Breast epithelium (tissue), 4 donors: ENCODE measurements at regions not wholly inside any gene's neighbourhood (a gene's known extent, or its start where the extent isn't known, plus 50 kb on each side); places are given as distances from the start of the nearest gene placed in this dataset.

ENCODE experiments used
- DNase-seq, 2 donors: peaks; one replicate each; pipeline ENCODE4 v3.0.0-alpha.2; 2019; ENCODE audit warnings: low spot score in 2 of 2
- H3K27ac ChIP-seq, 2 donors: fragments of 200-600 bp; sonication (generic) in 1 of 2; one replicate each; pipeline ENCODE4 v1.5.1; 2016 to 2019; ENCODE audit warnings: mild to moderate bottlenecking in 1 of 2
- H3K27me3 ChIP-seq, 2 donors: fragments of 200-600 bp; sonication (generic) in 1 of 2; one replicate each; pipeline versions ENCODE4 v1.5.1 to v1.6.0; 2017 to 2019; ENCODE audit warnings: control low read depth in 1 of 2, mild to moderate bottlenecking in 1 of 2
- H3K36me3 ChIP-seq: fragments of 200-600 bp; one replicate; pipeline ENCODE4 v1.5.1; 2019
- H3K4me1 ChIP-seq, 2 donors: fragments of 200-600 bp; sonication (generic); one replicate each; pipeline ENCODE4 v1.5.1; 2016 to 2019; ENCODE audit warnings: control low read depth in 1 of 2
- H3K4me3 ChIP-seq, 3 donors: fragments of 200-600 bp; sonication (generic); 1 replicate in 2 of 3; 2 replicates in 1 of 3; pipeline ENCODE4 v1.5.1; 2016 to 2019; ENCODE audit warnings: mild to moderate bottlenecking in 3 of 3, moderate library complexity in 2 of 3
- H3K9me3 ChIP-seq, 2 donors: fragments of 200-600 bp; sonication (generic) in 1 of 2; one replicate each; pipeline ENCODE4 v1.5.1; 2016 to 2019; ENCODE audit warnings: control low read depth in 1 of 2
- CTCF ChIP-seq, 3 donors: fragments of 450-650 bp; IDR thresholded peaks; one replicate each; pipeline ENCODE4 v1.5.1; 2016 to 2017; ENCODE audit warnings: antibody characterized with exemption in 3 of 3, mild to moderate bottlenecking in 3 of 3, moderate library complexity in 3 of 3
- POLR2A ChIP-seq: fragments of 450-650 bp; IDR thresholded peaks from one replicate; pipeline ENCODE4 v1.6.1; 2016; ENCODE audit warnings: antibody characterized with exemption, mild to moderate bottlenecking, moderate library complexity
- POLR2AphosphoS5 ChIP-seq, 3 donors: sonication (generic); formaldehyde crosslinking; IDR thresholded peaks; one replicate each; pipeline ENCODE4 v1.6.1; 2017; ENCODE audit warnings: antibody characterized with exemption in 3 of 3
- intact Hi-C: fragments of 100-400 bp; cut with DNase I; formaldehyde crosslinking; loops from one replicate; pipeline ENCODE4 v1.15.1; 2023; ENCODE audit warnings: low total_unique reads

- Histone ChIP-seq H3K4me1 (no peaks in the 10 kb centered on the region), H3K9me3 (peaks cover 6 to 13% of the 10 kb centered on the region in 2 donors), H3K27me3 (no peaks in the 10 kb centered on the region), H3K36me3 (peaks cover 6% of the 10 kb centered on the region), H3K4me3 (no peak overlapping the region), H3K27ac (no peak overlapping the region)
- TF ChIP-seq CTCF (IDR thresholded peaks at IDR 0.05) (no peak), POLR2A (no peak), POLR2AphosphoS5 (IDR thresholded peaks at IDR 0.05) (no peak)
- DNase-seq, result no peak
- intact Hi-C loops, result no loop called here
Observed at GRCh38 chr13:71056581-71056980, 810.4 kb downstream of the DACH1 start.

- Histone ChIP-seq H3K4me1 (no peaks in the 10 kb centered on the region), H3K9me3 (peaks cover 6 to 13% of the 10 kb centered on the region in 2 donors), H3K4me3 (no peak overlapping the region), H3K36me3 (peaks cover 6% of the 10 kb centered on the region), H3K27ac (no peak overlapping the region), H3K27me3 (no peaks in the 10 kb centered on the region)
- intact Hi-C loops, result no loop called here
- TF ChIP-seq POLR2A, result no peak
- no peak for TF ChIP-seq CTCF (IDR thresholded peaks at IDR 0.05)
- no peak for TF ChIP-seq POLR2AphosphoS5 (IDR thresholded peaks at IDR 0.05)
- DNase-seq, result no peak
Observed at GRCh38 chr13:71055644-71056043, 811.4 kb downstream of the DACH1 start.

DNA sequence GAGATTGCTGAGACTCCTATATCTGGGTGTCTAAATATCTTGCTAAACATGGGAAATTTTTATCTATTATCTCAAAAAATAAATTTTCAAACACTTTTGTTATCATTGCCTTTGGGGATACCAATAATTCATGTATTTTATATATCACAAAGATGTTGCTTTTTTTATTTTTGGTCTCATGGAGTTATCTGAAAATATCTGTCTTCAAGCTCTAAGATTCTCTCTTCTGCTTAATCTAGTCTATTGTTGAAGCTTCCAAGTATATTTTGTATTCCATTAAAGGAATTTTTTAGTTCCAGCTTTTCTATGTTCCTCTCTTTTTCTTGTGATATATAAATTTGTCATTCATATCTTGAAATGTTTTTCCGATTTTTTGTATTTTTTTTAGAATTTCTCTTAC is 812.0 kb downstream of the DACH1 start:
- Histone ChIP-seq H3K9me3 (peaks cover 6 to 13% of the 10 kb centered on the region in 2 donors), H3K4me3 (no peak overlapping the region), H3K27ac (no peak overlapping the region), H3K36me3 (peaks cover 6% of the 10 kb centered on the region), H3K27me3 (no peaks in the 10 kb centered on the region), H3K4me1 (no peaks in the 10 kb centered on the region)
- TF ChIP-seq POLR2AphosphoS5 (IDR thresholded peaks at IDR 0.05) (no peak), CTCF (IDR thresholded peaks at IDR 0.05) (no peak), POLR2A (no peak)
- intact Hi-C loops, result no loop called here
- no peak for DNase-seq

GRCh38 chr13:71054358-71054757 is 812.6 kb downstream of the DACH1 start:
- no peaks in the 10 kb centered on the region for H3K36me3 ChIP-seq
- no peaks in the 10 kb centered on the region for H3K27me3 ChIP-seq
- intact Hi-C loops, result no loop called here
- H3K4me3 ChIP-seq, result no peak overlapping the region
- no peak overlapping the region for H3K27ac ChIP-seq
- peaks cover 6 to 13% of the 10 kb centered on the region in 2 donors for H3K9me3 ChIP-seq
- no peaks in the 10 kb centered on the region for H3K4me1 ChIP-seq
- no peak for TF ChIP-seq POLR2A
- TF ChIP-seq CTCF (IDR thresholded peaks at IDR 0.05), result no peak
- TF ChIP-seq POLR2AphosphoS5 (IDR thresholded peaks at IDR 0.05), result no peak
- DNase-seq, result no peak

DNA sequence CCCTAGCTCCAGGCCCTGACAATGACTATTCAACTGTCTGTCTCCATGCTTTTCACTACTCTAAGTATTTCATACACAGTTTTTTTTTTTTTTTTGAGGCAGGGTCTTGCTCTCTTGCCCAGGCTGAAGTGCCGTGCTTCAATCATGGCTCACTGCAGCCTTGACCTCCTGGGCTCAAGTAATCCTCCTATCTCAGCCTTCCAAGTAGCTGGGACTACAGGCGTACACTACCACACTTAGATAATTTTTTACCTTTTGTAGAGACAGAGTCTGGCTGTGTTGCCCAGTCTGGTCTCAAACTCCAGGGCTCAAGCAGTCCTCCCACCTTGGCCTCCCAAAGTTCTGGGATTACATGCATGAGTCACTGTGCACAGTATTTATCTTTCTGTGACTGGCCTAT is 815.4 kb downstream of the DACH1 start:
- DNase-seq, result no peak
- intact Hi-C loops, result no loop called here
- no peaks in the 10 kb centered on the region for H3K4me1 ChIP-seq

More for the DNA sequence above, 815.4 kb downstream of the DACH1 start:
- TF ChIP-seq POLR2AphosphoS5 (IDR thresholded peaks at IDR 0.05), result no peak
- no peak for TF ChIP-seq CTCF (IDR thresholded peaks at IDR 0.05)
- no peak for TF ChIP-seq POLR2A
- H3K27me3 ChIP-seq, result no peaks in the 10 kb centered on the region
- no peak overlapping the region for H3K27ac ChIP-seq
- H3K4me3 ChIP-seq, result no peak overlapping the region
- H3K9me3 ChIP-seq, result peaks cover 6 to 13% of the 10 kb centered on the region in 2 donors
- H3K36me3 ChIP-seq, result no peaks in the 10 kb centered on the region
